ENCODE measurements at regions not wholly inside any gene's neighbourhood (a gene's known extent, or its start where the extent isn't known, plus 50 kb on each side); places are given as distances from the start of the nearest gene placed in this dataset.

GRCh38 chr4:137640156-137640837, 108.0 kb upstream of the PCDH18 start:
- no peak for DNase-seq (ENCODE audit: low spot score in 2 of 2)
- intact Hi-C loops (cut with DNase I): no loop called here
- no peaks in the 10 kb centered on the region for H3K4me1 ChIP-seq
- no peaks in the 10 kb centered on the region for H3K27me3 ChIP-seq
- H3K27ac ChIP-seq: no peak overlapping the region
- TF ChIP-seq CTCF (IDR thresholded peaks at IDR 0.05): no peak
- H3K36me3 ChIP-seq: no peaks in the 10 kb centered on the region
- no peaks in the 10 kb centered on the region for H3K9me3 ChIP-seq
- no peak overlapping the region for H3K4me3 ChIP-seq

GRCh38 chr4:137638934-137639333, 106.6 kb upstream of the PCDH18 start:
- Histone ChIP-seq H3K4me3 (no peak overlapping the region), H3K4me1 (no peaks in the 10 kb centered on the region), H3K27ac (no peak overlapping the region), H3K36me3 (no peaks in the 10 kb centered on the region), H3K27me3 (no peaks in the 10 kb centered on the region), H3K9me3 (no peaks in the 10 kb centered on the region)
- DNase-seq (ENCODE audit: low spot score in 2 of 2): no peak
- intact Hi-C loops (cut with DNase I): no loop called here
- TF ChIP-seq CTCF (IDR thresholded peaks at IDR 0.05): no peak

GRCh38 chr4:137635601-137636000, 103.3 kb upstream of the PCDH18 start:
- no peaks in the 10 kb centered on the region for H3K36me3 ChIP-seq
- no peak overlapping the region for H3K27ac ChIP-seq
- DNase-seq (ENCODE audit: low spot score in 2 of 2): no peak
- H3K4me3 ChIP-seq: no peak overlapping the region
- H3K9me3 ChIP-seq: peaks cover 0 to 3% of the 10 kb centered on the region in 2 donors
- intact Hi-C loops (cut with DNase I): no loop called here
- H3K4me1 ChIP-seq: no peaks in the 10 kb centered on the region
- no peak for TF ChIP-seq CTCF (IDR thresholded peaks at IDR 0.05)
- no peaks in the 10 kb centered on the region for H3K27me3 ChIP-seq

- no peaks in the 10 kb centered on the region for H3K4me1 ChIP-seq
- H3K36me3 ChIP-seq: no peaks in the 10 kb centered on the region
- H3K27me3 ChIP-seq: no peaks in the 10 kb centered on the region
- H3K4me3 ChIP-seq: no peak overlapping the region
- H3K27ac ChIP-seq: no peak overlapping the region
- peaks cover 0 to 3% of the 10 kb centered on the region in 2 donors for H3K9me3 ChIP-seq
- intact Hi-C loops (cut with DNase I): no loop called here
- no peak for TF ChIP-seq CTCF (IDR thresholded peaks at IDR 0.05)
- DNase-seq (ENCODE audit: low spot score in 2 of 2): no peak
These were observed 102.8 kb upstream of the PCDH18 start for GRCh38 chr4:137635108-137635507.

GRCh38 chr4:137632842-137633241, 100.5 kb upstream of the PCDH18 start:
- Histone ChIP-seq H3K4me1 (no peaks in the 10 kb centered on the region), H3K27me3 (no peaks in the 10 kb centered on the region), H3K9me3 (peaks cover 0 to 3% of the 10 kb centered on the region in 2 donors), H3K36me3 (no peaks in the 10 kb centered on the region), H3K27ac (no peak overlapping the region), H3K4me3 (no peak overlapping the region)
- intact Hi-C loops (cut with DNase I): no loop called here
- no peak for TF ChIP-seq CTCF (IDR thresholded peaks at IDR 0.05)
- DNase-seq (ENCODE audit: low spot score in 2 of 2): no peak

GRCh38 chr4:137631605-137632004, 99.3 kb upstream of the PCDH18 start:
- no peaks in the 10 kb centered on the region for H3K36me3 ChIP-seq
- intact Hi-C loops (cut with DNase I): no loop called here

More at GRCh38 chr4:137631605-137632004, 99.3 kb upstream of the PCDH18 start:
- Histone ChIP-seq H3K27ac (no peak overlapping the region), H3K27me3 (no peaks in the 10 kb centered on the region), H3K9me3 (peaks cover 0 to 3% of the 10 kb centered on the region in 2 donors), H3K4me3 (no peak overlapping the region), H3K4me1 (no peaks in the 10 kb centered on the region)
- no peak for DNase-seq (ENCODE audit: low spot score in 2 of 2)
- no peak for TF ChIP-seq CTCF (IDR thresholded peaks at IDR 0.05)

Data from ascending aorta (tissue), 2 donors.